ENCODE measurements at regions not wholly inside any gene's neighbourhood (a gene's known extent, or its start where the extent isn't known, plus 50 kb on each side); places are given as distances from the start of the nearest gene placed in this dataset.
"Not testable (repeated sequence)": the region's sequence is repeated elsewhere in the genome, so short reads cannot be mapped to it uniquely, and the experiment has no call there.

DNA sequence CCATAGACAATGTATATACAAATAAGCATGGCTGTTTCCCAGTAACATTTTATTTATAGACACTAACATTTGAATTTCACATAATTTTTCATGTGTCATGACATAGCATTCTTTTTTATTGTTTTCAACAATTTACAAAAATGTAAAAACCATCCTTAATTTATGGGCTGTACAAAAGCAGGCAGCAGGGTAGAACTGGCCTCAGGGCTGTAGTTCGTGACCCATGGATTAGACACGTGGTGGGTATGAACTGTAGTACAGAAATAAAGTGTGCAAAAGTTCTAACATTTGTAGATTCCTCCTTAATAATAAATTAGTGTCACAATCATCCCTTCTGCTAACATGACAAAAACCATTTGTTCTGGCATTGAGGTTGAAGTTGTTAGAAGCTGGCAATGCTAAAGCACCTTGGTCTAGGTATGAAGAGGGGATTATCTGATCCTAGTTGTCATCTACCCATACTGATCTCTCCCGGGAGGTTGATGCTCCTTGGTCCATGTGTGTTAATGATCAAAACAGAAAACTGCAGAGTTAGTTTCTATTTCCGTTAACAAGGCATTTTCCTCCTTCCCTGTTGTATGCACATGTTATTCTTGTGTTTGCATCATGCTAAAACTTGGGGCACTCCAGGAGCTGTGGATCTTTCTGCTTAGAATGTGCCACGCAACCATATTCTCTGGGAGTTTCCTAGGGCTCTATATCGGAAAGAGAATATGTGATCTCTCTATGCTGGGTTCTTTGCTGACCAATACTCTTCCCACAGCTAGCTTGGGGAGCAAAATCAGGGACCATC is 917.6 kb downstream of the TLE1 start:
- no peaks in the 10 kb centered on the region for H3K36me3 ChIP-seq
- 61 to 68% methylated on average over 4 to 6 of the region's 6 CpGs for WGBS, 2 donors (ENCODE audit: low coverage in 1 of 2)
- H3K27ac ChIP-seq, result no peak overlapping the region
- DNase-seq, result no peak
- in situ Hi-C loops (cut with MboI; ENCODE audit: low pct_ligation_motif_present in 1 of 4, low pct_unique_long_range_greater_than_20kb in 1 of 4, low sequenced_read_pairs in 3 of 4), result no loop called here
- no peaks in the 10 kb centered on the region for H3K27me3 ChIP-seq
- no peak overlapping the region for H3K4me3 ChIP-seq
- TF ChIP-seq, protein P1, sequence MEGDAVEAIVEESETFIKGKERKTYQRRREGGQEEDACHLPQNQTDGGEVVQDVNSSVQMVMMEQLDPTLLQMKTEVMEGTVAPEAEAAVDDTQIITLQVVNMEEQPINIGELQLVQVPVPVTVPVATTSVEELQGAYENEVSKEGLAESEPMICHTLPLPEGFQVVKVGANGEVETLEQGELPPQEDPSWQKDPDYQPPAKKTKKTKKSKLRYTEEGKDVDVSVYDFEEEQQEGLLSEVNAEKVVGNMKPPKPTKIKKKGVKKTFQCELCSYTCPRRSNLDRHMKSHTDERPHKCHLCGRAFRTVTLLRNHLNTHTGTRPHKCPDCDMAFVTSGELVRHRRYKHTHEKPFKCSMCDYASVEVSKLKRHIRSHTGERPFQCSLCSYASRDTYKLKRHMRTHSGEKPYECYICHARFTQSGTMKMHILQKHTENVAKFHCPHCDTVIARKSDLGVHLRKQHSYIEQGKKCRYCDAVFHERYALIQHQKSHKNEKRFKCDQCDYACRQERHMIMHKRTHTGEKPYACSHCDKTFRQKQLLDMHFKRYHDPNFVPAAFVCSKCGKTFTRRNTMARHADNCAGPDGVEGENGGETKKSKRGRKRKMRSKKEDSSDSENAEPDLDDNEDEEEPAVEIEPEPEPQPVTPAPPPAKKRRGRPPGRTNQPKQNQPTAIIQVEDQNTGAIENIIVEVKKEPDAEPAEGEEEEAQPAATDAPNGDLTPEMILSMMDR (IDR thresholded peaks at IDR 0.05), result no peak
- TF ChIP-seq POLR2A (IDR thresholded peaks at IDR 0.05) (no peak), POLR2AphosphoS5 (IDR thresholded peaks at IDR 0.05) (no peak)
- H3K9me3 ChIP-seq, result no peaks in the 10 kb centered on the region
- intact Hi-C loops (cut with DNase I; ENCODE audit: low total_unique reads), result no loop called here
- H3K4me1 ChIP-seq, result no peaks in the 10 kb centered on the region

- in situ Hi-C loops (cut with MboI; ENCODE audit: low pct_ligation_motif_present in 1 of 4, low pct_unique_long_range_greater_than_20kb in 1 of 4, low sequenced_read_pairs in 3 of 4) (no loop called here), intact Hi-C loops (cut with DNase I; ENCODE audit: low total_unique reads) (no loop called here)
- Histone ChIP-seq H3K4me1 (no peaks in the 10 kb centered on the region), H3K27ac (no peak overlapping the region), H3K27me3 (no peaks in the 10 kb centered on the region), H3K4me3 (no peak overlapping the region), H3K36me3 (no peaks in the 10 kb centered on the region), H3K9me3 (no peaks in the 10 kb centered on the region)
- 52 to 67% methylated on average over 1 to 4 of the region's 4 CpGs for WGBS, 2 donors (ENCODE audit: low coverage in 1 of 2)
- no peak for TF ChIP-seq EP300 (IDR thresholded peaks at IDR 0.05; ENCODE audit: low read depth)
- TF ChIP-seq POLR2A (IDR thresholded peaks at IDR 0.05), result no peak
- no peak for TF ChIP-seq POLR2AphosphoS5 (IDR thresholded peaks at IDR 0.05)
- TF ChIP-seq, protein P1 (IDR thresholded peaks at IDR 0.05), result no peak
- no peak for DNase-seq
These were observed 925.8 kb downstream of the TLE1 start for GRCh38 chr9:80763536-80763935.

GRCh38 chr9:80755586-80755985 is 933.8 kb downstream of the TLE1 start:
- H3K4me3 ChIP-seq, result no peak overlapping the region
- intact Hi-C loops (cut with DNase I; ENCODE audit: low total_unique reads), result no loop called here
- in situ Hi-C loops (cut with MboI; ENCODE audit: low pct_ligation_motif_present in 1 of 4, low pct_unique_long_range_greater_than_20kb in 1 of 4, low sequenced_read_pairs in 3 of 4), result no loop called here
- no peak overlapping the region for H3K27ac ChIP-seq
- H3K4me1 ChIP-seq, result no peaks in the 10 kb centered on the region
- no peaks in the 10 kb centered on the region for H3K9me3 ChIP-seq
- WGBS, 2 donors (ENCODE audit: low coverage in 1 of 2), result 49% methylated on average over 2 of the region's 2 CpGs
- DNase-seq, result no peak
- no peaks in the 10 kb centered on the region for H3K36me3 ChIP-seq
- no peaks in the 10 kb centered on the region for H3K27me3 ChIP-seq
- TF ChIP-seq POLR2AphosphoS5 (IDR thresholded peaks at IDR 0.05) (no peak), POLR2A (IDR thresholded peaks at IDR 0.05) (no peak), EP300 (IDR thresholded peaks at IDR 0.05; ENCODE audit: low read depth) (no peak)
- TF ChIP-seq, protein P1 (IDR thresholded peaks at IDR 0.05), result no peak

DNA sequence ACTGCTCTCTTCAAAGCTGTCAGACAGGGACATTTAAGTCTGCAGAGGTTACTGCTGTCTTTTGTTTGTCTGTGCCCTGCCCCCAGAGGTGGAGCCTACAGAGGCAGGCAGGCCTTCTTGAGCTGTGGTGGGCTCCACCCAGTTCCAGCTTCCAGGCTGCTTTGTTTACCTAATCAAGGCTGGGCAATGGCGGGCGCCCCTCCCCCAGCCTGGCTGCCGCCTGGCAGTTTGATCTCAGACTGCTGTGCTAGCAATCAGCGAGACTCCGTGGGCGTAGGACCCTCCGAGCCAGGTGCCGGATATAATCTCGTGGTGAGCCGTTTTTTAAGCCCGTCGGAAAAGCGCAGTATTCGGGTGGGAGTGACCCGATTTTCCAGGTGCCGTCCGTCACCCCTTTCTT is 942.3 kb downstream of the TLE1 start:
- WGBS, 2 donors (ENCODE audit: low coverage in 1 of 2), result 60 to 95% methylated on average over 2 to 16 of the region's 17 CpGs
- H3K36me3 ChIP-seq; H3K4me3 ChIP-seq; H3K27me3 ChIP-seq; in situ Hi-C loops (cut with MboI; ENCODE audit: low pct_ligation_motif_present in 1 of 4, low pct_unique_long_range_greater_than_20kb in 1 of 4, low sequenced_read_pairs in 3 of 4); H3K4me1 ChIP-seq; H3K27ac ChIP-seq; H3K9me3 ChIP-seq; DNase-seq; intact Hi-C loops (cut with DNase I; ENCODE audit: low total_unique reads): not testable (repeated sequence)

DNA sequence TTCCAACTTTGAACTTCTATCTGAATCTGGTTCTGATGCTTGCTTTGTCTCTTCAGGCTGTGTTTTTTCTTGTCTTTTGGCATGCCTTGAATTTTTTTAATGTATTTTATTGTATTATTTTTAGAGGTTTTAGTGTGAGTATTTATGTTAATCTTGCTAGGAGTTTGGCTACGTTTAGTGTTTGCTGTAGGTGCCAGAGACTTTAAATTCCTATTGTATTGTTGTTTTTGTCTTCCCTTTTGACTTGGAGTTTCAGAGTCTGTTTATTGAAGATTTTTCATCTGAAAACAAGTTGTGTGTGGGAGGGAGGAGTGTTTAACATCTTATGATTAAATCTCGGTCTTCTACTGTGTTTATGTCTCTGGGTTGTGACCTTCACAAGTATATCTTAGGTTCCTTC is 956.8 kb downstream of the TLE1 start:
- Histone ChIP-seq H3K4me3 (no peak overlapping the region), H3K36me3 (no peaks in the 10 kb centered on the region), H3K9me3 (peaks cover 0 to 7% of the 10 kb centered on the region in 2 donors), H3K27ac (no peak overlapping the region), H3K4me1 (peaks cover 0 to 3% (median 0%) of the 10 kb centered on the region in 4 donors), H3K27me3 (no peaks in the 10 kb centered on the region)
- 30 to 35% methylated on average over 2 of the region's 2 CpGs for WGBS, 2 donors (ENCODE audit: low coverage in 1 of 2)
- TF ChIP-seq EP300 (IDR thresholded peaks at IDR 0.05; ENCODE audit: low read depth), result no peak
- TF ChIP-seq, protein P1 (IDR thresholded peaks at IDR 0.05), result no peak
- no peak for TF ChIP-seq POLR2A (IDR thresholded peaks at IDR 0.05)
- no peak for TF ChIP-seq POLR2AphosphoS5 (IDR thresholded peaks at IDR 0.05)
- intact Hi-C loops (cut with DNase I; ENCODE audit: low total_unique reads), result no loop called here
- in situ Hi-C loops (cut with MboI; ENCODE audit: low pct_ligation_motif_present in 1 of 4, low pct_unique_long_range_greater_than_20kb in 1 of 4, low sequenced_read_pairs in 3 of 4), result no loop called here
- DNase-seq, result no peak

Data from transverse colon (tissue), 4 donors.